Activated T-cell treated with anti-CD3 and anti-CD28 coated beads for 24 hours (primary cell): ENCODE measurements at regions not wholly inside any gene's neighbourhood (a gene's known extent, or its start where the extent isn't known, plus 50 kb on each side); places are given as distances from the start of the nearest gene placed in this dataset.
"Not testable (repeated sequence)": the region's sequence is repeated elsewhere in the genome, so short reads cannot be mapped to it uniquely, and the experiment has no call there.

Source experiments
- DNase-seq: peaks from one replicate; pipeline ENCODE4 v3.0.0-alpha.2; 2020; ENCODE audit warnings: low read depth

DNA sequence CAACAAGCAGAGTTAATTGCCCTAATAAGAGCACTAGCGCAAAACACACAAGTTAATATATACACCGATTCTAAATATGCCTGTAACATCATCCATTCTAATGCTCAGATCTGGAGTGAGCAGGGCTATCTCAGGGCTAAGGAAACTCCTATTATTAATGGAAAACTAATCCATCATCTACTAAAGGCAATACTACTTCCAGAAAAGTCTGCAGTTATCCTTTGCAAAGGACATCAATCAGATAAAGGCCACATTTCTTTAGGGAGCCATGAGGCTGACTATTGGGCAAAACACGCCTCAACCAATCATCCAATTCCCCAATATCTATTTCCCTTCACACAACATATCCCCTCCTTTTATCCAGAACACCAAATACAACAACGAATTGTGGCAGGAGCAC is 1032.3 kb upstream of the NUDT12 start:
- no peak for DNase-seq

- no peak for DNase-seq
Measured at GRCh38 chr5:104576677-104577076, 1014.1 kb upstream of the NUDT12 start.

GRCh38 chr5:104573949-104574709 is 1011.5 kb upstream of the NUDT12 start:
- no peak for DNase-seq

- no peak for DNase-seq
Measured at GRCh38 chr5:104569621-104570020, 1007.0 kb upstream of the NUDT12 start.

- no peak for DNase-seq
Measured at GRCh38 chr5:104564530-104564929, 1001.9 kb upstream of the NUDT12 start.

GRCh38 chr5:104556957-104557356 is 994.4 kb upstream of the NUDT12 start:
- no peak for DNase-seq

DNA sequence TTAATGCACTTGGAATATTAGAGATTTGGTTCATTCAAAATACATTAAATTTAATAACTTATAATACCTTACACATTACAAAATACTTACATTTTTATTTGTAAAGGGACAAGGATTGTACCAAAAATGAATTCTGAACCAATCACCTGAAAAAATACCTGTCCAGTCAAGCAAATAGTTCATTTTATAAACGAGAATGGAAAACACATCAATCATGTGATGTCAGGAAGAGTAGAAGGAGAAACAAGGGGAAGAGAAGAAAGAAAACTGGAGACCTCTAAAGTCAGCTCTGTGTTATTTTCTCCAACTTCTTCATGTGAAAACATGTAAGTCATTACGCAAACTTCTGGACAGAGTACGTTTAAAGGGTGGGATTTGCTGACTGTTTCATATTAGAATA is 989.0 kb upstream of the NUDT12 start:
- DNase-seq, result no peak

GRCh38 chr5:104546871-104547270 is 984.3 kb upstream of the NUDT12 start:
- DNase-seq, result not testable (repeated sequence)

GRCh38 chr5:104541141-104541785 is 978.7 kb upstream of the NUDT12 start:
- DNase-seq, result no peak

- DNase-seq, result no peak
Measured at GRCh38 chr5:104540448-104540847, 977.9 kb upstream of the NUDT12 start.

DNA sequence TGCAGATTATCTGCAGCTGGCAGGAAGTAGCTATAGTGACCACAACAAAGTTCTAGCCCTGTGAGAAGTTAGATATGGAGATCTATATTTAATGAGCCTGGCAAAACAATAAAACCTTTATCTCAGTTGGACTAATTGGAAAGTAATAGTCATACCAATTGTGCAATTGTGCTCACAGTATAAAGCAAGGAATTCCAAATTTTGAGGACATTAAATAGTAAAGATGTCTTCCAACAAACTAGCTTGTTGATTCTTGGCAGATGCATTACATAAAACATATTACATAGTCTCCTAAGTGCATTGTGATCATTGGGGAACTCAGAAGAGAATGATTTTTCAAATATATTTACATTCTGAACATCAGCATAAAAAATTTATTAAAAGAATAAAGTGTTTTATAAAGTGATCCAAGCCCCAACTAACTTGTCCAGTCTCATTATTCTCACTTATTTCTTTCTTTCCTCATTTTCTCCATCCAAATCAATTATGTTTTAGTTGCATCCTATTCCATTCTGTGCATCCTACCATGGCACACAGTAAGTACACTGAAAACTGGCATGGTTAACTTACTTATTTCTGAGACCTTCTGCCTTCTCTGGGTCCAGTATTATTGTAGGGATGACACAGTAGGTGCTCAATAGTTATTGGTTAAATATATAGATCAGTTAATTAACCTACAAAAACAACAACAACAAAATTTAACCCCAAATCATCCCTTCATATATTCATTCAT is 977.2 kb upstream of the NUDT12 start:
- no peak for DNase-seq

DNA sequence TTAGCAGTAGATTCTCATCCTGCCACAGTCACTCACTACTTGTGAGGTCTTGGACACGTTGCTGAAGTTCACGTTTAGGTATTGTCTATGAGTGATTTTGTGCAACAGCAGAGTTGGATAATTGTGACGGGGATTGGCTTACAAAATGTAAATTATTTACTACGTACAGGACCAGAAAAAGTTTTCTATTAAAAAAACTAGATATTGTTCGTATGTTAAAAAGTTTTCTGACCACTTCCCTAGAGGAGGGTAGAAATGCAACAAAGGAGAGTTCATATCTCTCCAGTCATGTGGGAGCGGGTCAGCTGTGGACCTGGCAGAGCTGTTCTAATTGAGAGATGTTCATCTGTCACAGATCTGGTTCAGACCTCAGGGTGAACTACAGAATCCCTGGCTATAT is 976.1 kb upstream of the NUDT12 start:
- no peak for DNase-seq

- no peak for DNase-seq
Measured at GRCh38 chr5:104533498-104533897, 970.9 kb upstream of the NUDT12 start.

DNA sequence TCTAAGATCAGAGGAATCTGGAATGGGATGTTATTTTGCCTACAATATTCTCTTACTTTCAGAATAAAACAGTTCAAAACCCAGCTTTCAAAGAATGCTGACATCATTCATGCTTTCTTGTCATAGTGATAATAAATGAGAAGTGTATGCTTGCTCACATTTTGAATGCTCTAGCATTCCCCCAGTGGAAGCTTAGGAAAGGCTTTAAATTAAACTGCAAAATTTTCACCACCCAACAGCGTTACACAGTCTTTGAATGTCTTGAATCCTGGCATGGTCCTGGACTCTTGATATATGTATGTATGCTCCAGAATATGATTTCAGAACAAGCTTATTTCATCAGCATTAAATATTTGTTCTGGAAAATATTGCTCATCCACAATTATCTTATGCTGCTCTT is 964.3 kb upstream of the NUDT12 start:
- DNase-seq, result no peak

DNA sequence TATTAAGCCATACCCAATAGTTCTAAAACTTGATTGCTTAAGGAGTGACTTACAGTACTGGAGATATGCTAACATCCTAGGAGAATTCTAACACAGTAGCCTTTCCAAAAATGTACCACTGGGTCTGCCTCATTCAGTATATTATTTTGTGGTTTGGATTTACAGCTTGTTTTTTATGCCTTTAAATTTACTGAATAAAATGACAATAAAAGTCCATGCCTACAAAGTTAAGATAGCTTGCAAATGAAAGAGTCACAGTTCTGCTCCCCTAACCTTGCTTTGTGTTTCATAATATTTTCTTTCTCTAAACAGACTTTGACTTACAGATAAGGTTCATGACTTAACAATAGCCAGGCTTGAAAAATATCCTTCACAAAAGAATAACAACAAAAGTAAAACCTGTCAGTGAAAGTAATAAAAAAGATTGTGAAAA is 951.1 kb upstream of the NUDT12 start:
- no peak for DNase-seq

GRCh38 chr5:104513121-104513602 is 950.6 kb upstream of the NUDT12 start:
- no peak for DNase-seq

DNA sequence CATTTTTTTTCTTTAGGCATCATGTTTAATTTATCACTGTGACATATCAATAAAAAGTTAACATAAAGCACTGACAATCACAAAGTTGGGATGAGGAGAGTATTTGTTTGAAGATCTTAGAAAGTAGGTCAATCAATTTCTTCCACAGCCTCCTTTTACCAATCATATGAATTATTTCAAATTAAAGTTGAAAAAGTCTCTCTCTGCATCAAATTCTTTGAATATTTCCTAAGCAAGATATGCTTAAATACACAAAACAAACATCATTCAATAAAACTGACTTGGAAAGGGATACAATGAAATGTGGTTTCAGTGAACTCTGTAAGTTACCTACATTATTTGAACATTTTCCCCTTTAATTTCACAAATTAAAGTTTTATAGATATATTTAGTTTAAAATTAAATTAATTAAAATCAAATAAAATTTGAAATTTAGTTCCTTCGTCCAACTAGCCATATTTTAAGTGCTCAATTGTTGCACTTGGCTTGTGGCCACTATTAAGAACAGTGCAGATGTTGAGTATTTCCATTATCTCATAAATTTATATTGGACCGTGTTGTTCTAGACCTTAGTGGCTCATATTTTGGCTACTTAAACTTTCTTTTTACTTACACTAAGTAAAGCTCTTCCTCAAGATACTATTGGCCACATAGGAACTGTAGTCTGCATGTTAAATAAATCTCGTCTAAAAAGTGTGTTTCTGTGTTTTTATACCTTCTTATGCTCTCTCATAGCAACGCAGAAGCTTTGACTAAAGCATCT is 949.7 kb upstream of the NUDT12 start:
- DNase-seq, result no peak

DNA sequence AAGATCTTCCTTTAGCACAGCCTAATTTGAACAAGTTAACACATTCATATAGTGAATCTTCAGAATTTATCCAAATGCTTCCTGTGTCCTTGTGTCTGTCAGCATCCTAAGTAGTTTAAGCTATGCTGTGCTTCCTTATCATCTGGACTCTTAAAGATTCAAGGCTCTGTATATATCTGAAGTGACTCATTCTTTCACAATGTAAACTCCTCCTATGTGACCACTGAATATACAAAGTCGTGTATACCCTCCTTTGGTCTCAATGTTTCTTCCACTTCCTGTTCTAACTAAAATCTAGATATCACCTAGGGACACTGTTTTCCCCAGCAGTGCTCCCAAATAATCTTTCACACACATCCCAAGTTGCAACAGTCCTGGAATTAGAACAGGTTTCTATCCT is 935.7 kb upstream of the NUDT12 start:
- DNase-seq, result no peak

GRCh38 chr5:104494083-104494482 is 931.5 kb upstream of the NUDT12 start:
- DNase-seq, result no peak

- DNase-seq, result no peak
Measured at GRCh38 chr5:104472811-104473210, 910.2 kb upstream of the NUDT12 start.

DNA sequence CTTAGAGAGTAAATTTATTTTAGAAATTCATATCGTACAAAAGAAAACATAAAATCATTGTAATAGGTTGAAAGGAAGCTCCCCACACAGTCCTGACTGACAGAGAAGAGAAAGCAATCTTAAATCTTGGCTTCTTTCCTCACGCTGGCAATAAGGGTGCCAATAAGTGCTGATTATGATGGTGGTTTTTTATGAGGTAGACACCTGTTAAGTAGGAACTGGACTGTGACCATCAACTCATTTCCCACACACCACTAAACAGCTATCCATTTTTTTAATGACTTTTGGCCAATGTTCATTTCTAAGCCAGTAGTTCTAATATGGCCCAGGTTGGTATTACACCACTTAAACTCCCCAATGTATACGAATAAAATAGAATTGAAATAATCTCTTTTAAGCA is 893.5 kb upstream of the NUDT12 start:
- DNase-seq, result no peak

DNA sequence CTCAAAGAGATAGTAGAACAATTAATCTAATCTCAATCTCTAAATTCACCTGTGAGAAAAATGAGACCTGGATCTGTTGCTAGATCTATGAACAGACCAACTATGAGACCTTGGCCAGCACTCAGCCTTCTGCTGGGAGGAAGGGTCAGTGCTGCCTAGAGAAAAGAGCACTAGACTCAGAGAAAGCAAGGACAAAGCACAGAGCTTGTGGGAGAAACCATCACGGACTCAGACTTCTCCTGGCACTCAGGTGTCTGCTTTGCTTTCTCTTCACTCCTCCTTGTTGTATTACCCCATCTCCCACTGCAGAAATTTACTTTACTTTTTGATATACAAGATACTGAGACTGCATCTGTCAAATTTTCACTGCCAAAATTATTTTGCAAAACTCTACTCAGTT is 890.0 kb upstream of the NUDT12 start:
- no peak for DNase-seq
